Endodermal cell (in vitro differentiated cells): ENCODE measurements at regions not wholly inside any gene's neighbourhood (a gene's known extent, or its start where the extent isn't known, plus 50 kb on each side); places are given as distances from the start of the nearest gene placed in this dataset.

Experiments
- DNase-seq: peaks from one replicate; pipeline ENCODE4 v3.0.0-alpha.2; 2017
- H3K27ac ChIP-seq: 2 replicates; pipeline ENCODE4 v1.5.1; 2013; ENCODE audit warnings: mild to moderate bottlenecking, low read depth, low read length, moderate library complexity
- H3K27me3 ChIP-seq: 2 replicates; pipeline ENCODE4 v1.6.1; 2013; ENCODE audit warnings: mild to moderate bottlenecking, low read length, moderate library complexity; ENCODE audit not compliant: insufficient read depth, control insufficient read depth, poor library complexity, severe bottlenecking
- H3K36me3 ChIP-seq: 2 replicates; pipeline ENCODE4 v1.7.0; 2013; ENCODE audit warnings: mild to moderate bottlenecking, low read length, moderate library complexity; ENCODE audit not compliant: control insufficient read depth, insufficient read depth
- H3K4me1 ChIP-seq: one replicate; pipeline ENCODE4 v1.7.0; 2013; ENCODE audit warnings: low read length; ENCODE audit not compliant: control insufficient read depth, insufficient read depth
- H3K4me3 ChIP-seq: 2 replicates; pipeline ENCODE4 v1.5.1; 2013; ENCODE audit warnings: mild to moderate bottlenecking, low read length, moderate library complexity
- H3K9ac ChIP-seq: 2 replicates; pipeline ENCODE4 v1.6.1; 2013; ENCODE audit warnings: mild to moderate bottlenecking, low read length, moderate library complexity; ENCODE audit not compliant: poor library complexity, severe bottlenecking; ENCODE audit errors: extremely low read depth
- H3K9me3 ChIP-seq: 2 replicates; pipeline ENCODE4 v1.6.1; 2013; ENCODE audit warnings: mild to moderate bottlenecking, low read length, moderate library complexity; ENCODE audit not compliant: control insufficient read depth
- H3K27ac Mint-ChIP-seq: 2 replicates; pipeline ENCODE4 v1.8.0; 2020; ENCODE audit warnings: mixed read lengths
- H3K27me3 Mint-ChIP-seq: 2 replicates; pipeline ENCODE4 v1.8.0; 2021; ENCODE audit warnings: mild to moderate bottlenecking, mixed read lengths; ENCODE audit not compliant: insufficient read depth
- H3K36me3 Mint-ChIP-seq: 2 replicates; pipeline ENCODE4 v1.8.0; 2020; ENCODE audit warnings: low read depth, mixed read lengths
- H3K4me1 Mint-ChIP-seq: 2 replicates; pipeline ENCODE4 v1.8.0; 2020; ENCODE audit warnings: mixed read lengths
- H3K4me3 Mint-ChIP-seq: 2 replicates; pipeline ENCODE4 v1.8.0; 2020; ENCODE audit warnings: mild to moderate bottlenecking, moderate library complexity, mixed read lengths
- H3K9me3 Mint-ChIP-seq: 2 replicates; pipeline ENCODE4 v1.8.0; 2020; ENCODE audit warnings: mild to moderate bottlenecking, mixed read lengths
- WGBS, 2 experiments: methylation state at CpG; one replicate each; pipeline versions ENCODE4 v1.1.5 to v1.1.7; 2013; ENCODE audit warnings: missing lambda C conversion rate in 2 of 2, mixed read lengths in 1 of 2; ENCODE audit not compliant: insufficient coverage in 1 of 2, insufficient read length in 1 of 2; 5-methylcytosine and 5-hydroxymethylcytosine counted together
- TF ChIP-seq, protein P1 (sequence below): fragments of 200-600 bp; sonication (generic); conservative IDR thresholded peaks from 2 replicates; pipeline ENCODE4 v1.5.0; 2021; ENCODE audit warnings: antibody characterized with exemption, mild to moderate bottlenecking

DNA sequence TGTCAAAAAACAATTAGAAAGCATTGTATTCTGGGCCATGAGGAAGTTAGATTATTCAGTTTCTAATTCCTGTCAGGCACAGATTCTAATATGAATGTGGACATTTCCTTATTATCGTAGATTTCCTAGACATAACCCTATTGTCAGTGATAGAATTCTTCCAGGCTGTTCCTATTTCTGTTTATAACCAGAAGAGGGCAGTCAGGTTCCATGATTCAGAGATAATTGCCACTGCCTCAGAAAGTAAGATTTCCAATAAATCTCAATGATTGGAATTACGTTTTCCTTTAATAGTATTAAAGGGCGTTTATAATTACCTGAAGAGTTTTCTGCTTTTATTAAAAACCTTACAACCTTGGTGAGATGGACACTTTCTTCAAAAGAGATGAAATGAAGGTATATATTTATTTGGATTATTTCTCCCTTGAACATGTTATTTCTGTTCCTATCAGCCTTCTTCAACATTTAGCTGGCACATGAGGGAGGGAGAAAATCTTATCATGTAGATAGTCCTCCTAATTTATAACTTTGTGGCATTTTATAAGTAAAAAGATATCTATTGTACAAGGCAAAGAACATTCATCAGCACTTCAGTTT is 439.2 kb downstream of the MCTP2 start:
- WGBS, 2 experiments = 40 to 75% methylated on average over 1 to 2 of the region's 3 CpGs
- H3K27ac ChIP-seq = no peak overlapping the region
- H3K4me1 ChIP-seq = peaks cover 5% of the 10 kb centered on the region
- no peaks in the 10 kb centered on the region for H3K27me3 ChIP-seq
- H3K4me3 Mint-ChIP-seq = no peak overlapping the region
- H3K36me3 ChIP-seq = no peaks in the 10 kb centered on the region
- H3K4me1 Mint-ChIP-seq = peaks cover 17% of the 10 kb centered on the region
- no peaks in the 10 kb centered on the region for H3K9me3 Mint-ChIP-seq
- DNase-seq = no peak
- H3K4me3 ChIP-seq = no peak overlapping the region
- H3K9ac ChIP-seq = no peak overlapping the region
- TF ChIP-seq, protein P1, sequence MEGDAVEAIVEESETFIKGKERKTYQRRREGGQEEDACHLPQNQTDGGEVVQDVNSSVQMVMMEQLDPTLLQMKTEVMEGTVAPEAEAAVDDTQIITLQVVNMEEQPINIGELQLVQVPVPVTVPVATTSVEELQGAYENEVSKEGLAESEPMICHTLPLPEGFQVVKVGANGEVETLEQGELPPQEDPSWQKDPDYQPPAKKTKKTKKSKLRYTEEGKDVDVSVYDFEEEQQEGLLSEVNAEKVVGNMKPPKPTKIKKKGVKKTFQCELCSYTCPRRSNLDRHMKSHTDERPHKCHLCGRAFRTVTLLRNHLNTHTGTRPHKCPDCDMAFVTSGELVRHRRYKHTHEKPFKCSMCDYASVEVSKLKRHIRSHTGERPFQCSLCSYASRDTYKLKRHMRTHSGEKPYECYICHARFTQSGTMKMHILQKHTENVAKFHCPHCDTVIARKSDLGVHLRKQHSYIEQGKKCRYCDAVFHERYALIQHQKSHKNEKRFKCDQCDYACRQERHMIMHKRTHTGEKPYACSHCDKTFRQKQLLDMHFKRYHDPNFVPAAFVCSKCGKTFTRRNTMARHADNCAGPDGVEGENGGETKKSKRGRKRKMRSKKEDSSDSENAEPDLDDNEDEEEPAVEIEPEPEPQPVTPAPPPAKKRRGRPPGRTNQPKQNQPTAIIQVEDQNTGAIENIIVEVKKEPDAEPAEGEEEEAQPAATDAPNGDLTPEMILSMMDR = peak; percentile 95
- no peaks in the 10 kb centered on the region for H3K9me3 ChIP-seq
- no peak overlapping the region for H3K27ac Mint-ChIP-seq
- no peaks in the 10 kb centered on the region for H3K36me3 Mint-ChIP-seq
- H3K27me3 Mint-ChIP-seq = peaks cover 3% of the 10 kb centered on the region

DNA sequence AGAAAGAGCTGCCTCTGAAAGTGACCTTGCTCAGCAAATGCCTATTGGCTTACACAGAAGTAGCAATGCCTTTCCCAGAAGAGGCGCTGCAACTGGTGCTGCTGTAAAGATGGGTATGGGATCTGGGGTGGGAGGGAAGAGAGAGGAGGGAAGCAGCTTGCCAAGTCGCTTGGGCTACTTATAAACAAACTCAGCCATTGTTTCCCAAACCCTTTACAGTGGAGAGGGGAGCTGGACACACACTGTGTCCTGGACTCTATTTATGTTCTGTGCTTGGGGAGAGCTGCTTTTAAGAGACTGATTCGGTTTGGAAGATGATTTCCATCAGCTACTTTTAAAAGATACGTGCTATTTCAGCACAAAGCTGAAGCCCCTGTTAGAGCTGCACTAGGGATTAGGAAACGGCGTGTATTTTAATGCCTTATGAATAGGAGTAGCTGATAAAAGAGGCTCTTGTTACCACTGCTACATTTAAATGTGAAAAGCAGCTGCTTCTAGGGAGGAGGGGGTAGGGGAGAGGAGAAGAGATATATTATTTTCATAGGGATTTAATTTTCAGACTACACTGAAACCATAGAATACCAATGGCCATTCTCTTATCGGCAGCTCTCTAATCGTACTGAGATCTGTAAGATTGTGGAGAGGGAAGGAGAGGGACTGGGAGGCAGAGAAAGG is 440.6 kb downstream of the MCTP2 start:
- peaks cover 17% of the 10 kb centered on the region for H3K4me1 Mint-ChIP-seq
- H3K27me3 Mint-ChIP-seq = peaks cover 3% of the 10 kb centered on the region
- TF ChIP-seq, protein P1 = peak; percentile 50
- H3K4me3 Mint-ChIP-seq = peak overlapping the region; percentile 26
- H3K27ac Mint-ChIP-seq = no peak overlapping the region
- Histone ChIP-seq H3K36me3 (no peaks in the 10 kb centered on the region), H3K4me3 (peak overlapping the region; percentile 25), H3K27ac (peak overlapping the region; percentile 41), H3K9me3 (no peaks in the 10 kb centered on the region), H3K4me1 (peaks cover 5% of the 10 kb centered on the region), H3K27me3 (no peaks in the 10 kb centered on the region), H3K9ac (no peak overlapping the region)
- 42 to 47% methylated on average over 3 to 8 of the region's 8 CpGs for whole genome bisulfite sequencing, 2 experiments
- H3K36me3 Mint-ChIP-seq = no peaks in the 10 kb centered on the region
- H3K9me3 Mint-ChIP-seq = no peaks in the 10 kb centered on the region
- peak; percentile 85 for DNase-seq

DNA sequence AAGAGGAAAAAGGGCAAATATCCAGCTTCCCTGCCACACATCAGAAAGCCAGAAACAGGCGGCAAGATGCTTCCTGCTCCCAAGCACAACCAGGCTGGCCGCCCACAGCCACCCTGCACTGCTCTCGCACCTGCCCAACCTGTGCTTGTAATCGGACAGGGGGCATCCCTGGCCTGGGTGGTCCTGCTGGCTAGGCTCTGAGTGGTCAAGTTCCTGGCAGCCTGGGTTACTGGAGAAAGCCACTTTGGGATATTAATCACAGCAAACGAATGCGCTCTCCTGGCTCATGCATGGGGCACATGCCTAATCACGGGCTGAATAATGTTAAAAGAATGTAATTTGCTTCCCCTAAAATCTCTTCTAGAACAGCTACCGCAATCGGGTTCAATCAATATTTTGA is 442.4 kb downstream of the MCTP2 start:
- Mint-ChIP-seq H3K4me3 (no peak overlapping the region), H3K36me3 (no peaks in the 10 kb centered on the region), H3K27ac (no peak overlapping the region), H3K27me3 (peaks cover 3% of the 10 kb centered on the region), H3K4me1 (peaks cover 17% of the 10 kb centered on the region), H3K9me3 (no peaks in the 10 kb centered on the region)
- H3K9me3 ChIP-seq = no peaks in the 10 kb centered on the region
- H3K27me3 ChIP-seq = no peaks in the 10 kb centered on the region
- DNase-seq = no peak
- H3K27ac ChIP-seq = no peak overlapping the region
- H3K4me1 ChIP-seq = peaks cover 5% of the 10 kb centered on the region
- no peak overlapping the region for H3K4me3 ChIP-seq
- H3K9ac ChIP-seq = no peak overlapping the region
- WGBS, 2 experiments = 92 to 98% methylated on average over 5 to 9 of the region's 9 CpGs
- no peaks in the 10 kb centered on the region for H3K36me3 ChIP-seq
- TF ChIP-seq, protein P1 = no peak
